Right lung (tissue), 2 donors: ENCODE measurements at regions not wholly inside any gene's neighbourhood (a gene's known extent, or its start where the extent isn't known, plus 50 kb on each side); places are given as distances from the start of the nearest gene placed in this dataset.

Experiments used
- DNase-seq, 2 donors: peaks; one replicate each; pipeline ENCODE4 v3.0.0-alpha.2; 2013

GRCh38 chr3:117887031-117887430 lies 1147.6 kb downstream of the IGSF11 start:
- no peak for DNase-seq

- no peak for DNase-seq
Observed at GRCh38 chr3:117887901-117888300, 1146.7 kb downstream of the IGSF11 start.

- no peak for DNase-seq
Observed at GRCh38 chr3:117892431-117892841, 1142.2 kb downstream of the IGSF11 start.

- DNase-seq: no peak
Observed at GRCh38 chr3:117893001-117893400, 1141.6 kb downstream of the IGSF11 start.

GRCh38 chr3:117893638-117894037 lies 1141.0 kb downstream of the IGSF11 start:
- no peak for DNase-seq

GRCh38 chr3:117898722-117899522 lies 1135.7 kb downstream of the IGSF11 start:
- DNase-seq: no peak

GRCh38 chr3:117903226-117903625 lies 1131.4 kb downstream of the IGSF11 start:
- DNase-seq: no peak

GRCh38 chr3:117910820-117911521 lies 1123.7 kb downstream of the IGSF11 start:
- no peak for DNase-seq

GRCh38 chr3:117912352-117912751 lies 1122.3 kb downstream of the IGSF11 start:
- DNase-seq: no peak

GRCh38 chr3:117914540-117915100 lies 1120.0 kb downstream of the IGSF11 start:
- DNase-seq: no peak

GRCh38 chr3:117916839-117917238 lies 1117.8 kb downstream of the IGSF11 start:
- DNase-seq: no peak

GRCh38 chr3:117919621-117920020 lies 1115.0 kb downstream of the IGSF11 start:
- DNase-seq: no peak

GRCh38 chr3:117920253-117920898 lies 1114.3 kb downstream of the IGSF11 start:
- no peak for DNase-seq

- no peak for DNase-seq
Observed at GRCh38 chr3:117921411-117921810, 1113.2 kb downstream of the IGSF11 start.

GRCh38 chr3:117922039-117922438 lies 1112.6 kb downstream of the IGSF11 start:
- no peak for DNase-seq

- DNase-seq: no peak
Observed at GRCh38 chr3:117926819-117927218, 1107.8 kb downstream of the IGSF11 start.

- no peak for DNase-seq
Observed at GRCh38 chr3:117927825-117928224, 1106.8 kb downstream of the IGSF11 start.

- no peak for DNase-seq
Observed at GRCh38 chr3:117928836-117929235, 1105.8 kb downstream of the IGSF11 start.

- no peak for DNase-seq
Observed at GRCh38 chr3:117932441-117932840, 1102.2 kb downstream of the IGSF11 start.

- DNase-seq: no peak
Observed at GRCh38 chr3:117936159-117936558, 1098.5 kb downstream of the IGSF11 start.

- no peak for DNase-seq
Observed at GRCh38 chr3:117938974-117939373, 1095.7 kb downstream of the IGSF11 start.

- DNase-seq: no peak
Observed at GRCh38 chr3:117939425-117940027, 1095.1 kb downstream of the IGSF11 start.
